HG02943 (cell line): ENCODE measurements at regions not wholly inside any gene's neighbourhood (a gene's known extent, or its start where the extent isn't known, plus 50 kb on each side); places are given as distances from the start of the nearest gene placed in this dataset.

Source experiments
- ATAC-seq: cut with Tn5 transposase; IDR thresholded peaks from one replicate; pipeline ENCODE4 v1.9.1; 2021; ENCODE audit warnings: mild to moderate bottlenecking, low read depth, moderate library complexity; ENCODE audit not compliant: unreplicated experiment

- ATAC-seq = no peak
Measured at GRCh38 chr6:99219788-99220187, 129.7 kb downstream of the FAXC start.

- ATAC-seq = no peak
Measured at GRCh38 chr6:99216959-99217358, 132.5 kb downstream of the FAXC start.

GRCh38 chr6:99195986-99196655 is 153.4 kb downstream of the FAXC start:
- ATAC-seq = no peak

GRCh38 chr6:99192561-99192960 is 156.9 kb downstream of the FAXC start:
- no peak for ATAC-seq

- peak; percentile 93 for ATAC-seq
Measured at GRCh38 chr6:99189823-99190721, 159.4 kb downstream of the FAXC start.

GRCh38 chr6:99187429-99187828 is 162.0 kb downstream of the FAXC start:
- no peak for ATAC-seq

GRCh38 chr6:99186417-99186816 is 163.1 kb downstream of the FAXC start:
- ATAC-seq = no peak

GRCh38 chr6:99185525-99185924 is 163.9 kb downstream of the FAXC start:
- no peak for ATAC-seq

- ATAC-seq = no peak
Measured at GRCh38 chr6:99184696-99185095, 164.8 kb downstream of the FAXC start.

GRCh38 chr6:99183066-99183465 is 166.4 kb downstream of the FAXC start:
- ATAC-seq = no peak

- ATAC-seq = no peak
Measured at GRCh38 chr6:99181174-99181573, 168.3 kb downstream of the FAXC start.

GRCh38 chr6:99178168-99178567 is 171.3 kb downstream of the FAXC start:
- ATAC-seq = no peak

GRCh38 chr6:99177736-99178135 is 171.7 kb downstream of the FAXC start:
- ATAC-seq = no peak

GRCh38 chr6:99165838-99166237 is 183.6 kb downstream of the FAXC start:
- no peak for ATAC-seq

GRCh38 chr6:99152347-99152643 is 197.2 kb downstream of the FAXC start:
- no peak for ATAC-seq

- ATAC-seq = peak; percentile 95
Measured at GRCh38 chr6:99151634-99152346, 197.7 kb downstream of the FAXC start.

GRCh38 chr6:99148761-99149160 is 200.7 kb downstream of the FAXC start:
- no peak for ATAC-seq

- ATAC-seq = no peak
Measured at GRCh38 chr6:99148111-99148510, 200.4 kb upstream of the FBXL4 start.

GRCh38 chr6:99147206-99147605 is 199.5 kb upstream of the FBXL4 start:
- no peak for ATAC-seq

- no peak for ATAC-seq
Measured at GRCh38 chr6:99146711-99147110, 199.0 kb upstream of the FBXL4 start.

GRCh38 chr6:99145738-99146137 is 198.0 kb upstream of the FBXL4 start:
- ATAC-seq = no peak
